HepG2 (cell line): ENCODE measurements at regions not wholly inside any gene's neighbourhood (a gene's known extent, or its start where the extent isn't known, plus 50 kb on each side); places are given as distances from the start of the nearest gene placed in this dataset.

Source experiments
- AHR ChIP-seq: IDR thresholded peaks from 2 replicates; pipeline ENCODE4 v1.6.1; 2018; ENCODE audit warnings: missing genetic modification reagents, missing compliant biosample characterization
- KAT8 ChIP-seq: IDR thresholded peaks from 2 replicates; pipeline ENCODE4 v1.6.1; 2016; ENCODE audit warnings: missing genetic modification reagents, missing compliant biosample characterization
- KIAA2018 ChIP-seq: sonication (generic); formaldehyde crosslinking; IDR thresholded peaks from 2 replicates; pipeline ENCODE4 v1.5.0; 2020; ENCODE audit warnings: mild to moderate bottlenecking, missing genetic modification reagents, borderline replicate concordance
- SP5 ChIP-seq: IDR thresholded peaks from 2 replicates; pipeline ENCODE4 v1.6.1; 2016; ENCODE audit warnings: low read depth, borderline replicate concordance
- ZKSCAN1 ChIP-seq: fragments of 150-350 bp; IDR thresholded peaks from 2 replicates; pipeline ENCODE4 v1.6.1; 2014; ENCODE audit warnings: low read length
- ZNF607 ChIP-seq: sonication (generic); formaldehyde crosslinking; IDR thresholded peaks from 2 replicates; pipeline ENCODE4 v1.5.1; 2020; ENCODE audit warnings: missing genetic modification reagents, mild to moderate bottlenecking, borderline replicate concordance
- TF ChIP-seq, protein P1 (sequence below): sonication (generic); formaldehyde crosslinking; IDR thresholded peaks from 2 replicates; pipeline ENCODE4 v1.4.0; 2020; ENCODE audit warnings: missing genetic modification reagents, borderline replicate concordance

DNA sequence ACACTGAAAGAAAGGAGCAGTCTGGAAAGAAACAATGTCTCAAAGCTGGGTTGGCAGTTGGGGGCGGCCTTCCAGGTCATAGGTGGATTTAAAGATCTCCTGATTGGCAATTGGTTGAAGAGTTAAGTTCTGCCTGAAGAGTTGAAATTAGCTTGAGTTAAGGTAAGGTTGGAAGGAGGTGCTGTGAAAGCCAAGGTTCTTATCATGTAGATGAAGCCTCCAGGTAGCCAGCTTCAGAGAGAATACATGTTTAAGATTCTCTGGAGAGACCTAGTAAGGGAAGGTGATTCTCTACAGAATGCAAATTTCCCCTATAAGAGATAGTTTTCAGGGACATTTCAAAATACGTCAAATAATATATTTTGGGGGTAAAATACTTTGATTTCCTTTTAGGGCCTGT is 387.1 kb downstream of the TMEM232 start (continued):
- TF ChIP-seq KIAA2018 (CRISPR knock-in tag), result no peak
- TF ChIP-seq AHR (CRISPR knock-in tag), result no peak
- TF ChIP-seq, protein P1, sequence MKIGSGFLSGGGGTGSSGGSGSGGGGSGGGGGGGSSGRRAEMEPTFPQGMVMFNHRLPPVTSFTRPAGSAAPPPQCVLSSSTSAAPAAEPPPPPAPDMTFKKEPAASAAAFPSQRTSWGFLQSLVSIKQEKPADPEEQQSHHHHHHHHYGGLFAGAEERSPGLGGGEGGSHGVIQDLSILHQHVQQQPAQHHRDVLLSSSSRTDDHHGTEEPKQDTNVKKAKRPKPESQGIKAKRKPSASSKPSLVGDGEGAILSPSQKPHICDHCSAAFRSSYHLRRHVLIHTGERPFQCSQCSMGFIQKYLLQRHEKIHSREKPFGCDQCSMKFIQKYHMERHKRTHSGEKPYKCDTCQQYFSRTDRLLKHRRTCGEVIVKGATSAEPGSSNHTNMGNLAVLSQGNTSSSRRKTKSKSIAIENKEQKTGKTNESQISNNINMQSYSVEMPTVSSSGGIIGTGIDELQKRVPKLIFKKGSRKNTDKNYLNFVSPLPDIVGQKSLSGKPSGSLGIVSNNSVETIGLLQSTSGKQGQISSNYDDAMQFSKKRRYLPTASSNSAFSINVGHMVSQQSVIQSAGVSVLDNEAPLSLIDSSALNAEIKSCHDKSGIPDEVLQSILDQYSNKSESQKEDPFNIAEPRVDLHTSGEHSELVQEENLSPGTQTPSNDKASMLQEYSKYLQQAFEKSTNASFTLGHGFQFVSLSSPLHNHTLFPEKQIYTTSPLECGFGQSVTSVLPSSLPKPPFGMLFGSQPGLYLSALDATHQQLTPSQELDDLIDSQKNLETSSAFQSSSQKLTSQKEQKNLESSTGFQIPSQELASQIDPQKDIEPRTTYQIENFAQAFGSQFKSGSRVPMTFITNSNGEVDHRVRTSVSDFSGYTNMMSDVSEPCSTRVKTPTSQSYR (CRISPR knock-in tag), result no peak
- TF ChIP-seq SP5 (CRISPR knock-in tag), result no peak
- no peak for TF ChIP-seq ZNF607 (CRISPR knock-in tag)
- no peak for TF ChIP-seq ZKSCAN1
- TF ChIP-seq KAT8 (CRISPR knock-in tag), result no peak
